OCI-LY7 (cell line): ENCODE measurements at regions not wholly inside any gene's neighbourhood (a gene's known extent, or its start where the extent isn't known, plus 50 kb on each side); places are given as distances from the start of the nearest gene placed in this dataset.

Source experiments
- EZH2phosphoT487 ChIP-seq: fragments of 200-600 bp; sonication (generic); IDR thresholded peaks from 2 replicates; pipeline ENCODE4 v1.6.1; 2018; ENCODE audit warnings: low read depth, borderline replicate concordance, mild to moderate bottlenecking, mixed run types, antibody characterized with exemption, low read length, moderate library complexity, mixed read lengths
- TF ChIP-seq, protein P1 (sequence below): fragments of 200-600 bp; sonication (generic); conservative IDR thresholded peaks from 2 replicates; pipeline ENCODE4 v1.5.1; 2014; ENCODE audit warnings: mild to moderate bottlenecking, antibody characterized with exemption, low read length, moderate library complexity, mixed read lengths

GRCh38 chr6:98215531-98215930 is 618.8 kb upstream of the POU3F2 start:
- TF ChIP-seq, protein P1, sequence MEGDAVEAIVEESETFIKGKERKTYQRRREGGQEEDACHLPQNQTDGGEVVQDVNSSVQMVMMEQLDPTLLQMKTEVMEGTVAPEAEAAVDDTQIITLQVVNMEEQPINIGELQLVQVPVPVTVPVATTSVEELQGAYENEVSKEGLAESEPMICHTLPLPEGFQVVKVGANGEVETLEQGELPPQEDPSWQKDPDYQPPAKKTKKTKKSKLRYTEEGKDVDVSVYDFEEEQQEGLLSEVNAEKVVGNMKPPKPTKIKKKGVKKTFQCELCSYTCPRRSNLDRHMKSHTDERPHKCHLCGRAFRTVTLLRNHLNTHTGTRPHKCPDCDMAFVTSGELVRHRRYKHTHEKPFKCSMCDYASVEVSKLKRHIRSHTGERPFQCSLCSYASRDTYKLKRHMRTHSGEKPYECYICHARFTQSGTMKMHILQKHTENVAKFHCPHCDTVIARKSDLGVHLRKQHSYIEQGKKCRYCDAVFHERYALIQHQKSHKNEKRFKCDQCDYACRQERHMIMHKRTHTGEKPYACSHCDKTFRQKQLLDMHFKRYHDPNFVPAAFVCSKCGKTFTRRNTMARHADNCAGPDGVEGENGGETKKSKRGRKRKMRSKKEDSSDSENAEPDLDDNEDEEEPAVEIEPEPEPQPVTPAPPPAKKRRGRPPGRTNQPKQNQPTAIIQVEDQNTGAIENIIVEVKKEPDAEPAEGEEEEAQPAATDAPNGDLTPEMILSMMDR, result no peak
- TF ChIP-seq EZH2phosphoT487, result no peak
